K562 (cell line): ENCODE measurements at regions not wholly inside any gene's neighbourhood (a gene's known extent, or its start where the extent isn't known, plus 50 kb on each side); places are given as distances from the start of the nearest gene placed in this dataset.

ENCODE experiments used
- ATAC-seq: fragments of 200-7000 bp; cut with Tn5 transposase; 3 replicates; pipeline ENCODE4 v1.9.1; 2020; ENCODE audit warnings: moderate library complexity
- BruUV-seq: library from RNA; stranded (reverse); fragments of 400-500 nt; replicated peaks from 2 replicates; lab custom pipeline; 2021; lab: Mats Ljungman, UMichigan
- CTCF ChIA-PET: fragments of 300-600 bp; formaldehyde crosslinking; extraction: SDS; loops from one replicate; lab custom pipeline; 2021; ENCODE audit warnings: low intra/inter-chr PET ratio; lab: Yijun Ruan, JAX
- POLR2A ChIA-PET: fragments of 300-600, 350-650 bp; sonication (Branson Sonifier 250); formaldehyde crosslinking; extraction: SDS; loops from one replicate; lab custom pipeline; 2021; ENCODE audit warnings: antibody characterized with exemption, inconsistent platforms; lab: Yijun Ruan, JAX
- DNase-seq, 4 experiments: peaks; one replicate each; pipeline versions ENCODE4 v3.0.0 to v3.0.0-alpha.2; 2011 to 2018; ENCODE audit warnings: low spot score in 3 of 4, mixed read lengths in 3 of 4; ENCODE audit errors: extremely low read depth in 1 of 4
- FAIRE-seq: peaks from 2 replicates; lab custom pipeline; 2011; peaks lifted over from hg19 to GRCh38; lab: Jason Lieb, UNC
- H2AFZ ChIP-seq: 2 replicates; pipeline ENCODE4 v1.6.0; 2011; ENCODE audit warnings: low read depth, low read length, control low read depth, inconsistent platforms
- H3K27ac ChIP-seq: fragments of 200-600 bp; 3 replicates; pipeline ENCODE4 v1.8.0; 2011; ENCODE audit warnings: low read depth, mild to moderate bottlenecking, control low read depth, inconsistent platforms, low read length, moderate library complexity, mixed read lengths; ENCODE audit errors: extremely low read depth
- H3K27me3 ChIP-seq, 2 experiments: fragments of 300-600 bp in 1 of 2; 2 replicates in 1 of 2; 3 replicates in 1 of 2; pipeline versions ENCODE4 v1.6.0 to v1.8.0; 2011; ENCODE audit warnings: inconsistent platforms in 2 of 2, low read length in 2 of 2, mild to moderate bottlenecking in 1 of 2, mixed read lengths in 1 of 2, moderate library complexity in 1 of 2; ENCODE audit not compliant: control insufficient read depth in 2 of 2, insufficient read depth in 2 of 2
- H3K36me3 ChIP-seq: fragments of 300-600 bp; 3 replicates; pipeline ENCODE4 v1.8.0; 2011; ENCODE audit warnings: mild to moderate bottlenecking, low read length, inconsistent platforms; ENCODE audit not compliant: control insufficient read depth, insufficient read depth
- H3K4me1 ChIP-seq, 2 experiments: fragments of 200-600 bp in 1 of 2; replicated peaks in 1 of 2; 2 replicates in 1 of 2; 3 replicates in 1 of 2; pipeline versions ENCODE4 v1.5.1 to v1.8.0; 2011; ENCODE audit warnings: inconsistent platforms in 2 of 2, low read length in 2 of 2, mild to moderate bottlenecking in 1 of 2, mixed read lengths in 1 of 2, moderate library complexity in 1 of 2; ENCODE audit not compliant: control insufficient read depth in 2 of 2, insufficient read depth in 2 of 2
- H3K4me2 ChIP-seq: 2 replicates; pipeline ENCODE4 v1.6.1; 2011; ENCODE audit warnings: low read length, control low read depth, inconsistent platforms, mixed read lengths; ENCODE audit not compliant: insufficient read depth
- H3K4me3 ChIP-seq: fragments of 200-600 bp; sonication (generic), shearing (Covaris generic); 2 replicates; pipeline ENCODE4 v1.5.1; 2016; ENCODE audit warnings: control low read depth, inconsistent platforms
- H3K79me2 ChIP-seq: fragments of 200-600 bp; 3 replicates; pipeline ENCODE4 v1.8.0; 2011; ENCODE audit warnings: low read length, inconsistent platforms; ENCODE audit not compliant: control insufficient read depth, insufficient read depth
- H3K9ac ChIP-seq, 2 experiments: 2 replicates each; pipeline versions ENCODE4 v1.6.0 to v1.6.1; 2011; ENCODE audit warnings: low read depth in 2 of 2, low read length in 2 of 2, control low read depth in 1 of 2, inconsistent platforms in 1 of 2, mild to moderate bottlenecking in 1 of 2, mixed read lengths in 1 of 2; ENCODE audit not compliant: insufficient read depth in 1 of 2
- H3K9me1 ChIP-seq: one replicate; pipeline ENCODE4 v1.6.0; 2011; ENCODE audit warnings: inconsistent platforms, mild to moderate bottlenecking, low read length, moderate library complexity; ENCODE audit not compliant: control insufficient read depth, insufficient read depth
- H3K9me3 ChIP-seq: replicated peaks from 2 replicates; pipeline ENCODE4 v1.5.1; 2011; ENCODE audit warnings: low read depth, low read length, inconsistent platforms; ENCODE audit not compliant: control insufficient read depth, insufficient read depth
- H4K20me1 ChIP-seq: replicated peaks from 2 replicates; pipeline ENCODE4 v1.6.1; 2011; ENCODE audit warnings: low read length, inconsistent platforms, mixed read lengths; ENCODE audit not compliant: control insufficient read depth, insufficient read depth
- ATF1 ChIP-seq, 2 experiments: fragments of 450-650 bp in 1 of 2; IDR thresholded peaks; 2 replicates each; pipeline ENCODE4 v1.6.1; 2016; ENCODE audit warnings: missing compliant biosample characterization in 1 of 2, missing genetic modification characterization in 1 of 2
- CCNT2 ChIP-seq: IDR thresholded peaks from 2 replicates; pipeline ENCODE4 v1.6.1; 2011; ENCODE audit warnings: borderline replicate concordance, low read depth, mild to moderate bottlenecking, moderate library complexity, mixed read lengths, low read length; ENCODE audit not compliant: insufficient read length; ENCODE audit errors: extremely low read depth
- CHD4 ChIP-seq: fragments of 200-600 bp; sonication (generic); IDR thresholded peaks from 3 replicates; pipeline ENCODE4 v1.6.1; 2012; ENCODE audit warnings: low read depth, mild to moderate bottlenecking, mixed read lengths, low read length, inconsistent platforms; ENCODE audit not compliant: insufficient read depth, insufficient replicate concordance, poor library complexity, severe bottlenecking
- E2F3 ChIP-seq: fragments of 250-450 bp; sonication (Bioruptor Pico); IDR thresholded peaks from 2 replicates; pipeline ENCODE4 v1.4.0; 2020; ENCODE audit warnings: mild to moderate bottlenecking
- ERF ChIP-seq: fragments of 450-650 bp; formaldehyde crosslinking; IDR thresholded peaks from 2 replicates; pipeline ENCODE4 v1.4.0; 2020; ENCODE audit warnings: mild to moderate bottlenecking, mixed read lengths
- HNRNPL ChIP-seq: fragments of 200-400 bp; formaldehyde crosslinking; IDR thresholded peaks from 2 replicates; pipeline ENCODE4 v1.6.1; 2017; ENCODE audit warnings: low read depth, mild to moderate bottlenecking, low read length
- KDM4B ChIP-seq, 2 experiments: fragments of 450-650 bp in 1 of 2; sonication (generic) in 1 of 2; IDR thresholded peaks; 2 replicates each; pipeline ENCODE4 v1.6.1; 2016 to 2017; ENCODE audit warnings: borderline replicate concordance in 2 of 2, antibody characterized with exemption in 1 of 2, low read depth in 1 of 2, mild to moderate bottlenecking in 1 of 2
- PHF20 ChIP-seq: fragments of 450-650 bp; IDR thresholded peaks from 2 replicates; pipeline ENCODE4 v1.6.1; 2018; ENCODE audit not compliant: partially characterized antibody
- POLR3A ChIP-seq: IDR thresholded peaks from 2 replicates; pipeline ENCODE4 v1.6.1; 2011; ENCODE audit warnings: borderline replicate concordance, mild to moderate bottlenecking, moderate library complexity; ENCODE audit not compliant: insufficient read length, insufficient read depth; ENCODE audit errors: extremely low read depth
- SMAD2 ChIP-seq: fragments of 150-350 bp; IDR thresholded peaks from 2 replicates; pipeline ENCODE4 v1.6.1; 2014; ENCODE audit warnings: low read depth, mild to moderate bottlenecking, low read length
- SP1 ChIP-seq: sonication (generic); formaldehyde crosslinking; IDR thresholded peaks from 2 replicates; pipeline ENCODE4 v1.8.1; 2022; ENCODE audit warnings: mild to moderate bottlenecking, missing genetic modification reagents
- TGIF2 ChIP-seq: sonication (generic); formaldehyde crosslinking; IDR thresholded peaks from 2 replicates; pipeline ENCODE4 v1.8.1; 2022; ENCODE audit warnings: mild to moderate bottlenecking, missing genetic modification reagents, moderate library complexity
- ZSCAN29 ChIP-seq: fragments of 450-650 bp; IDR thresholded peaks from 2 replicates; pipeline ENCODE4 v1.6.1; 2017
- WGBS: fragments of 100-300 bp; shearing (Covaris generic); methylation state at CpG from one replicate; pipeline ENCODE4 v1.1.6; 2016; ENCODE audit warnings: low coverage, mixed read lengths; ENCODE audit not compliant: insufficient coverage; ENCODE audit errors: missing lambda C conversion rate; 5-methylcytosine and 5-hydroxymethylcytosine counted together
- in situ Hi-C: fragments of 300-500 bp; cut with MboI; formaldehyde crosslinking; loops from 4 replicates; pipeline ENCODE4 v1.15.0; 2018; ENCODE audit warnings: inconsistent platforms, mixed read lengths
- intact Hi-C: fragments of 100-400 bp; cut with micrococcal nuclease; formaldehyde crosslinking; loops from 2 replicates; pipeline ENCODE4 v1.14.2; 2022
- TF ChIP-seq, protein P1 (sequence below): sonication (generic); formaldehyde crosslinking; IDR thresholded peaks from 2 replicates; pipeline ENCODE4 v1.8.0; 2023; ENCODE audit warnings: missing genetic modification reagents, mild to moderate bottlenecking, borderline replicate concordance
- TF ChIP-seq, protein P2 (sequence below): fragments of 250-450 bp; sonication (Bioruptor Pico); IDR thresholded peaks from 2 replicates; pipeline ENCODE4 v1.4.0; 2020; ENCODE audit warnings: mild to moderate bottlenecking, moderate library complexity

DNA sequence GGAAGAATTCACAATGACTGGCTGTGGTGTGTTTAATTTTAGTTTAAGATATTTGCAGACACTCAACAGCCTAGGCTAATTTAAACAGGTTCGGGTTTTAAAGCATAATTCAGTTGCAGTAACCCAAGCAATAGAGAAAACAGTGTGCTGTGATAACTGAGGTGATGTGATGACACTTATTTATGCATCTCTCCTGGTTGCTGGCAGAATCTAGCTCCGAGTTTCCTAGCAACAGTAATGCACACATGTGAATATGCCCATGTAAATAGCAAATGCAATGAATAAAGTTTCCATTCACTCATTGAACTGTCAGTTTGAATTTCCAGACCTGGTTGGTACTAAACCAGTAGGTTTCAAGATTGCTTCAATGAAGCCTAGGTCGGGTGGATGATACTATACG, 426.5 kb downstream of the TMX3 start:
- H3K9me3 ChIP-seq, result no peaks in the 10 kb centered on the region
- TF ChIP-seq SMAD2 (no peak), CCNT2 (no peak), POLR3A (no peak), ZSCAN29 (no peak), PHF20 (no peak), ERF (no peak), KDM4B (IDR thresholded peaks at IDR 0.05; ENCODE audit: borderline replicate concordance in 2 of 2, low read depth in 1 of 2) (no peak), TGIF2 (no peak), CHD4 (no peak), SP1 (no peak), E2F3 (CRISPR knock-in tag) (no peak), HNRNPL (no peak), ATF1 (CRISPR knock-in tag; IDR thresholded peaks at IDR 0.05) (no peak), ATF1 (tag; IDR thresholded peaks at IDR 0.05) (no peak)
- TF ChIP-seq, protein P1, sequence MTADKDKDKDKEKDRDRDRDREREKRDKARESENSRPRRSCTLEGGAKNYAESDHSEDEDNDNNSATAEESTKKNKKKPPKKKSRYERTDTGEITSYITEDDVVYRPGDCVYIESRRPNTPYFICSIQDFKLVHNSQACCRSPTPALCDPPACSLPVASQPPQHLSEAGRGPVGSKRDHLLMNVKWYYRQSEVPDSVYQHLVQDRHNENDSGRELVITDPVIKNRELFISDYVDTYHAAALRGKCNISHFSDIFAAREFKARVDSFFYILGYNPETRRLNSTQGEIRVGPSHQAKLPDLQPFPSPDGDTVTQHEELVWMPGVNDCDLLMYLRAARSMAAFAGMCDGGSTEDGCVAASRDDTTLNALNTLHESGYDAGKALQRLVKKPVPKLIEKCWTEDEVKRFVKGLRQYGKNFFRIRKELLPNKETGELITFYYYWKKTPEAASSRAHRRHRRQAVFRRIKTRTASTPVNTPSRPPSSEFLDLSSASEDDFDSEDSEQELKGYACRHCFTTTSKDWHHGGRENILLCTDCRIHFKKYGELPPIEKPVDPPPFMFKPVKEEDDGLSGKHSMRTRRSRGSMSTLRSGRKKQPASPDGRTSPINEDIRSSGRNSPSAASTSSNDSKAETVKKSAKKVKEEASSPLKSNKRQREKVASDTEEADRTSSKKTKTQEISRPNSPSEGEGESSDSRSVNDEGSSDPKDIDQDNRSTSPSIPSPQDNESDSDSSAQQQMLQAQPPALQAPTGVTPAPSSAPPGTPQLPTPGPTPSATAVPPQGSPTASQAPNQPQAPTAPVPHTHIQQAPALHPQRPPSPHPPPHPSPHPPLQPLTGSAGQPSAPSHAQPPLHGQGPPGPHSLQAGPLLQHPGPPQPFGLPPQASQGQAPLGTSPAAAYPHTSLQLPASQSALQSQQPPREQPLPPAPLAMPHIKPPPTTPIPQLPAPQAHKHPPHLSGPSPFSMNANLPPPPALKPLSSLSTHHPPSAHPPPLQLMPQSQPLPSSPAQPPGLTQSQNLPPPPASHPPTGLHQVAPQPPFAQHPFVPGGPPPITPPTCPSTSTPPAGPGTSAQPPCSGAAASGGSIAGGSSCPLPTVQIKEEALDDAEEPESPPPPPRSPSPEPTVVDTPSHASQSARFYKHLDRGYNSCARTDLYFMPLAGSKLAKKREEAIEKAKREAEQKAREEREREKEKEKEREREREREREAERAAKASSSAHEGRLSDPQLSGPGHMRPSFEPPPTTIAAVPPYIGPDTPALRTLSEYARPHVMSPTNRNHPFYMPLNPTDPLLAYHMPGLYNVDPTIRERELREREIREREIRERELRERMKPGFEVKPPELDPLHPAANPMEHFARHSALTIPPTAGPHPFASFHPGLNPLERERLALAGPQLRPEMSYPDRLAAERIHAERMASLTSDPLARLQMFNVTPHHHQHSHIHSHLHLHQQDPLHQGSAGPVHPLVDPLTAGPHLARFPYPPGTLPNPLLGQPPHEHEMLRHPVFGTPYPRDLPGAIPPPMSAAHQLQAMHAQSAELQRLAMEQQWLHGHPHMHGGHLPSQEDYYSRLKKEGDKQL (CRISPR knock-in tag), result no peak
- TF ChIP-seq, protein P2, sequence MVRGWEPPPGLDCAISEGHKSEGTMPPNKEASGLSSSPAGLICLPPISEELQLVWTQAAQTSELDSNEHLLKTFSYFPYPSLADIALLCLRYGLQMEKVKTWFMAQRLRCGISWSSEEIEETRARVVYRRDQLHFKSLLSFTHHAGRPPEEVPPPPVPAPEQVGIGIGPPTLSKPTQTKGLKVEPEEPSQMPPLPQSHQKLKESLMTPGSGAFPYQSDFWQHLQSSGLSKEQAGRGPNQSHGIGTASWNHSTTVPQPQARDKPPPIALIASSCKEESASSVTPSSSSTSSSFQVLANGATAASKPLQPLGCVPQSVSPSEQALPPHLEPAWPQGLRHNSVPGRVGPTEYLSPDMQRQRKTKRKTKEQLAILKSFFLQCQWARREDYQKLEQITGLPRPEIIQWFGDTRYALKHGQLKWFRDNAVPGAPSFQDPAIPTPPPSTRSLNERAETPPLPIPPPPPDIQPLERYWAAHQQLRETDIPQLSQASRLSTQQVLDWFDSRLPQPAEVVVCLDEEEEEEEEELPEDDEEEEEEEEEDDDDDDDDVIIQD (CRISPR knock-in tag), result no peak
- H4K20me1 ChIP-seq, result no peaks in the 10 kb centered on the region
- no peak overlapping the region for H3K27ac ChIP-seq
- in situ Hi-C loops (no loop called here), intact Hi-C loops (no loop called here)
- WGBS, result 0% methylated on average over 4 of the region's 4 CpGs
- H3K36me3 ChIP-seq, result no peaks in the 10 kb centered on the region
- ATAC-seq (no peak), DNase-seq (no peak), FAIRE-seq (no peak)
- CTCF ChIA-PET, result no interaction called here
- H3K9me1 ChIP-seq, result no peaks in the 10 kb centered on the region
- H3K9ac ChIP-seq, result no peak overlapping the region
- no TSS peak for BruUV-seq
- H3K4me2 ChIP-seq, result no peak overlapping the region
- H3K79me2 ChIP-seq, result no peaks in the 10 kb centered on the region
- POLR2A ChIA-PET, result no interaction called here
- H3K4me3 ChIP-seq, result no peak overlapping the region
- H3K27me3 ChIP-seq, result no peaks in the 10 kb centered on the region
- H2AFZ ChIP-seq, result no peak overlapping the region
- H3K4me1 ChIP-seq, result no peaks in the 10 kb centered on the region
